ENCODE measurements at regions not wholly inside any gene's neighbourhood (a gene's known extent, or its start where the extent isn't known, plus 50 kb on each side); places are given as distances from the start of the nearest gene placed in this dataset.
"Not testable (repeated sequence)": the region's sequence is repeated elsewhere in the genome, so short reads cannot be mapped to it uniquely, and the experiment has no call there.

GRCh38 chr5:130808691-130809090 lies 356.4 kb downstream of the HINT1 start:
- no peak for DNase-seq

- DNase-seq: no peak
These were observed 359.4 kb downstream of the HINT1 start for GRCh38 chr5:130805648-130806047.

DNA sequence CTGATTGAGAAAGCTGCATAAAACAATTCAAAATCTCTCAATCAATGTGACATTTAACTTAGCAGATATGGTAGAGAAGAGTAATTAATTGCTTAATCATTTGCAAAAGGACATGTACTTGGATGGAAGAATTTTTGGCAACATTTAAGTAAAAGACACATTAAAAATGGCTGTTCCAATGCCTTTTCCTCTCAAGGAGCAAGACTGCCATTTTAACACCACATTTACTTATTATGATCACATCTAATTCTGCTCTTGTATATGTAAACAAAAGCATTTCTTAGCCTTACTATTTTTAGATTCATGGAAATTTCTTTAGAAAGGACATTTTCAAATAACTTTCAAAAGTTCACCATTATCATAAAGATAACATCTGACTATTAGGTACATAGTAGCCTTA lies 360.0 kb downstream of the HINT1 start:
- DNase-seq: no peak

- DNase-seq: no peak
These were observed 363.1 kb downstream of the HINT1 start for GRCh38 chr5:130801963-130802362.

- DNase-seq: no peak
These were observed 366.0 kb downstream of the HINT1 start for GRCh38 chr5:130799015-130799414.

GRCh38 chr5:130797303-130797702 lies 367.8 kb downstream of the HINT1 start:
- no peak for DNase-seq

GRCh38 chr5:130796902-130797301 lies 368.2 kb downstream of the HINT1 start:
- DNase-seq: no peak

DNA sequence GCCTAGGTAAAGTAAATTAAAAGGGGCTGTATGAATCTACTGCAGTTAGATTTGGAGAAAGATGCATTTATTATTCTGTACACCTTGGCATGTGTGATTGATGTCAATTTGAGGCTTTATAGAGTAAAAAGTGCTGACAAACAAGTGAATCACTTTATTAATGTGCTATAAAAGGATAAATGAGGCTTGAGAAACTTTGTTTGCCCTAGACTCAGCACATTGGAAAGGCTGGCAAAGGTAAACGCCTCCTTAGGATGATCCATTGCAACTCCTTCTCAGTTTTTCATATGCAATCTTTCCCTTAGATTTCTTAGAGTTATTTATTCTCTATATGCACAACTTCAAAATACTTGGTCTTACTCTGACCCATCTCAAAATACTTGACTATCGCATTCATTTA lies 369.0 kb downstream of the HINT1 start:
- DNase-seq: no peak

DNA sequence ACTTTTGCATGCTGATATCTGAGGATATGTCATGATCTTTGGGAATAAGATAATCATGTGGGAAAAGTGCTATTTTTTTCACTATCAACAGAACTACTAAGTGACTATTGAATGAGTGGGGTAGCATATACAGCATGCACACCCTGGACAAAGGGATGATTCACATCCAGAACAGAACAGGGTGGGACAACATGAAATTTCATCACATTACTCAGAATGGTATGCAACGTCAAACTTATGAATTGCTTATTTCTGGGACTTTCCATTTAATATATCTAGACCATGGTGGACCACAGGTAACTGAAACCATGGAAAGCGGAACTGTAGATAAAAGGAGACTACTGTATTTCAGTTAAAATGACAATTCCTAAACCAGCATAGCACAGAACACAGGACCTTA lies 370.0 kb downstream of the HINT1 start:
- DNase-seq: no peak

GRCh38 chr5:130777794-130778193 lies 387.3 kb downstream of the HINT1 start:
- no peak for DNase-seq

- no peak for DNase-seq
These were observed 391.2 kb downstream of the HINT1 start for GRCh38 chr5:130773813-130774212.

- DNase-seq: no peak
These were observed 403.0 kb downstream of the HINT1 start for GRCh38 chr5:130762031-130762430.

DNA sequence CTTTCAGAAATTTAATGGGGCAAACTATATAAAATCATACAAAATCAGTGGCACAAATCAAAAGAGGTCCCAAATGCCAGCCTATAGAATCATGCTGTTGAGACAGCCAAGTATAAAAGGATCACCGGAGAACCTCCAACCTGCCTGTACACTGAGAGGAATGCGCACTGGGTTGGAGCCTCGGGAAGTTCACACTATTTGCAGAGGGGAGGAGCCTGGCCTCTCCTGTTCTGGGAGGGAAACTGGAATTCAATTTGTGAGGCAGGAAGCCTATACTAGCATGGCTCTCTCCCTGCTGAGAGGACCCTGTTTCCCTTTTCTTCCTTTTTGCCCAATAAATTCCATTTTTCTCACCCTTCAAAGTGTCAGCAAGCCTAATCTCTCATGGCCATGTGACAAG lies 406.0 kb downstream of the HINT1 start:
- no peak for DNase-seq

DNA sequence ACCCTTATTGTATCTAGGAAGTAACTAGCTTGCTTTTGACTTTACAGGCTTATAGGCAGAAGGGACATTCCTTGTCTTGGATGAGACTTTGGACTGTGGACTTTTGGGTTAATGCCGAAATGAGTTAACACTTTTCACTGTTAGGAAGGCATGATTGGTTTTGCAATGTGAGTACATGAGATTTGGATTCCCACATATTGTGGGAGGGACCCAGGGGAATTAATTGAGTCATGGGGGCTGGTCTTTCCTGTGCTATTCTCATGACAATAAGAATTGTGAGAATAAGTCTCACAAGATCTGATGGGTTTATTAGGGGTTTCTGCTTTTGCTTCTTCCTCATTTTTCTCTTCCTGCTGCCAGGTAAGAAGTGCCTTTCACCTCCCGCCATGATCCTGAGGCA lies 417.5 kb downstream of the HINT1 start:
- no peak for DNase-seq

DNA sequence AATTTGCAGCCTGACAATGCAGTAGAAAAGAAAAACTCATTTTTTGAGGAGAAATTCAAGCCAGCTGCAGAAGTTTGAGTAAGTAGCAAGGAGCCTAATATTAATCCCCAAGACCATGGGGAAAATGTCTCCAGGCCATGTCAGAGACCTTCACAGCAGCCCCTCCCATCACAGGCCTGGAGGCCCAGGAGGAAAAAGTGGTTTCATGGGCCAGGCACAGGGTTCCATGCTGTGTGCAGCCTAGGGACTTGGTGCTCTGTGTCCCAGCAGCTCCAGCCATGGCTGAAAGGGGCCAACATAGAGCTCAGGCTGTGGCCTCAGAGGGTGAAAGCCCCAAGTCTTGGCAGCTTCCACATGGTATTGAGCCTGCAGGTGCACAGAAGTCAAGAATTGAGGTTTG lies 418.4 kb downstream of the HINT1 start:
- not testable (repeated sequence) for DNase-seq

- DNase-seq: no peak
These were observed 422.0 kb downstream of the HINT1 start for GRCh38 chr5:130743092-130743491.

GRCh38 chr5:130740047-130740569 lies 424.9 kb downstream of the HINT1 start:
- DNase-seq: no peak

GRCh38 chr5:130731839-130732238 lies 433.2 kb downstream of the HINT1 start:
- no peak for DNase-seq

DNA sequence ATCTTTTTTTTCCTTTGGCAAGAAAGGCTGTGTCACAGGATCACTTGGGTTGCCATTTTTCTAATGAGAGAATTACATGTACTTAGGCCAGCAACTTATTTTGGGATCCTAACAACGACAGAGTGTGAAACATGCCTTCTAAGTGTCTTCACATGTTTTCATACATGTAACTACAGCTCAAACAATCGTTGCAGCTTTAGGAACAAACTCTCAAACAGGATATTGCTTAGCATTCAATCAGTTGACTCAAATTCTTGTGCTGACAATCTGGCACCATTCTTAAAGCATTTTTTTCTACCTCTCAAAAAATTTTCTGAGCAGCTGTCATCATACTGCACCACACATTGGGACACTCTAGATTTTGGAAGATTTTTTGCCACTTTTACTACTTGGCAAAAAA lies 435.5 kb downstream of the HINT1 start:
- DNase-seq: no peak

GRCh38 chr5:130727830-130728229 lies 437.2 kb downstream of the HINT1 start:
- no peak for DNase-seq

DNA sequence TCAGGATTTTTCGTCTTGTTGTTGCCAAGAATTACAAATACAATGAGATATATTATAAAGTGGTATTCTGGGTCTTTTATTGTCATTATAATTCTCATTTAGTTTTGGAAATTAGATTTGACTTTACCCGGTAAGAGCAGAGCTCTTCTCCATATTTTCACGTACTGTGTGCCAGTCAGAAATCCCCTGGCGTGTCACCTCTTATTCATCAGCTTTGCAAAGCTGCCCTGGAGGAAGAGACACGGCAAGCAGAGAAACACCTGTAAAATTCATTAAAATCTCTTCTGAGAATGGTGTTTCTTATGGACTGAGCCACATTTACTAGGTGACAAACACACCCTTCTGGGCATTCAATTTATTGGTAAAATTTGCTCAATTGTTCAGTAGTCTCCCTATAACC lies 440.4 kb downstream of the HINT1 start:
- no peak for DNase-seq

GRCh38 chr5:130720355-130720754 lies 444.7 kb downstream of the HINT1 start:
- no peak for DNase-seq

- DNase-seq: no peak
These were observed 449.5 kb downstream of the HINT1 start for GRCh38 chr5:130715541-130715940.

DNA sequence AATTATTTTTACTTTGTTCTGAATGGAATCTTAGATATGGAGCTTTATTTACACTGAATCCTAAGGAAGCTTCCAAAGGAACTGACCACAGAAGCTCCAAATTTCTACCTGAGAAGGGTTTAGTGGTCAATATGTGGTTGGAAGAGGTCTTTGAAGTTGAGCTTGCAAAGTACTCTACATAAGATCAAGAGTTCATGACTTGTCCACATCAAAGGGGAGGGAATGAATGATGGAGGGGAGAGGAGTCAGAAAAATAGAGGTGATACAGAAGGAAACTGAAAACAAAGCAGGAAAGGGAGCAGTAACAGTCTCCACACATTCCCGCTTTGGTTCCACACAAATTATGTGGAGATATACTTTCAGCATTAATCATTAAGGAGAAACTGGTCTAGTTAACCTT lies 450.9 kb downstream of the HINT1 start:
- DNase-seq: no peak

- DNase-seq: no peak
These were observed 452.7 kb downstream of the HINT1 start for GRCh38 chr5:130712324-130712723.

GRCh38 chr5:130710596-130710995 lies 454.5 kb downstream of the HINT1 start:
- no peak for DNase-seq

All from stimulated activated CD4-positive, alpha-beta T cell treated with anti-CD3 and anti-CD28 coated beads, Interleukin-1b, Interleukin-23, amount 100 ng/mL, for 48 hours (primary cell).